T-helper 2 cell (primary cell): ENCODE measurements at regions not wholly inside any gene's neighbourhood (a gene's known extent, or its start where the extent isn't known, plus 50 kb on each side); places are given as distances from the start of the nearest gene placed in this dataset.

ENCODE experiments used
- DNase-seq, 5 experiments: peaks; one replicate each; pipeline versions ENCODE4 v3.0.0 to v3.0.0-alpha.2; 2012 to 2022

GRCh38 chr15:91476861-91477260 is 376.6 kb upstream of the SLCO3A1 start:
- no peak for DNase-seq

GRCh38 chr15:91478717-91479191 is 374.8 kb upstream of the SLCO3A1 start:
- no peak for DNase-seq

GRCh38 chr15:91480426-91480825 is 373.1 kb upstream of the SLCO3A1 start:
- DNase-seq = no peak

GRCh38 chr15:91482799-91483198 is 370.7 kb upstream of the SLCO3A1 start:
- DNase-seq = peak in 2 of 5 experiments; percentile 20 to 60

- DNase-seq = no peak
Measured at GRCh38 chr15:91484141-91484540, 369.4 kb upstream of the SLCO3A1 start.

GRCh38 chr15:91488452-91488851 is 365.1 kb upstream of the SLCO3A1 start:
- DNase-seq = no peak

- DNase-seq = no peak
Measured at GRCh38 chr15:91490211-91490610, 363.3 kb upstream of the SLCO3A1 start.

GRCh38 chr15:91491101-91491950 is 362.2 kb upstream of the SLCO3A1 start:
- peak in 2 of 5 experiments; percentile 29 to 30 for DNase-seq

GRCh38 chr15:91496754-91497691 is 356.5 kb upstream of the SLCO3A1 start:
- DNase-seq = no peak

- DNase-seq = no peak
Measured at GRCh38 chr15:91498046-91498748, 355.3 kb upstream of the SLCO3A1 start.

GRCh38 chr15:91498749-91499062 is 354.8 kb upstream of the SLCO3A1 start:
- no peak for DNase-seq

GRCh38 chr15:91499774-91500383 is 353.6 kb upstream of the SLCO3A1 start:
- DNase-seq = no peak

GRCh38 chr15:91508633-91509032 is 344.9 kb upstream of the SLCO3A1 start:
- DNase-seq = no peak

GRCh38 chr15:91514147-91514546 is 339.4 kb upstream of the SLCO3A1 start:
- DNase-seq = no peak

GRCh38 chr15:91515188-91515754 is 338.2 kb upstream of the SLCO3A1 start:
- DNase-seq = no peak

- DNase-seq = no peak
Measured at GRCh38 chr15:91516866-91517265, 336.6 kb upstream of the SLCO3A1 start.

GRCh38 chr15:91517491-91518200 is 335.9 kb upstream of the SLCO3A1 start:
- no peak for DNase-seq

GRCh38 chr15:91520850-91521249 is 332.7 kb upstream of the SLCO3A1 start:
- DNase-seq = peak in 1 of 5 experiments; percentile 5

GRCh38 chr15:91521548-91521947 is 332.0 kb upstream of the SLCO3A1 start:
- no peak for DNase-seq

- DNase-seq = no peak
Measured at GRCh38 chr15:91521996-91522395, 331.5 kb upstream of the SLCO3A1 start.

GRCh38 chr15:91522605-91523332 is 330.7 kb upstream of the SLCO3A1 start:
- DNase-seq = peak in 2 of 5 experiments; percentile 26 to 28
